BE2C (cell line): ENCODE measurements at regions not wholly inside any gene's neighbourhood (a gene's known extent, or its start where the extent isn't known, plus 50 kb on each side); places are given as distances from the start of the nearest gene placed in this dataset.

Source experiments
- DNase-seq: peaks from one replicate; pipeline ENCODE4 v3.0.0-alpha.2; 2020
- H3K27me3 ChIP-seq: fragments of 250-450 bp; sonication (Bioruptor Pico); 2 replicates; pipeline ENCODE4 v1.5.1; 2020; ENCODE audit warnings: mild to moderate bottlenecking
- H3K36me3 ChIP-seq: fragments of 250-450 bp; sonication (Bioruptor Pico); 2 replicates; pipeline ENCODE4 v1.5.1; 2020; ENCODE audit warnings: mild to moderate bottlenecking
- H3K4me1 ChIP-seq: fragments of 250-450 bp; sonication (Bioruptor Pico); 2 replicates; pipeline ENCODE4 v1.5.1; 2020
- H3K4me3 ChIP-seq: 2 replicates; pipeline ENCODE4 v1.5.1; 2011; ENCODE audit warnings: low read depth, low read length
- H3K9me3 ChIP-seq: fragments of 250-450 bp; sonication (Bioruptor Pico); 2 replicates; pipeline ENCODE4 v1.5.1; 2020
- CTCF ChIP-seq: IDR thresholded peaks from 2 replicates; pipeline ENCODE4 v1.5.1; 2012; ENCODE audit warnings: mild to moderate bottlenecking, low read depth, low read length

- H3K36me3 ChIP-seq = no peaks in the 10 kb centered on the region
- DNase-seq = no peak
- H3K9me3 ChIP-seq = no peaks in the 10 kb centered on the region
- H3K4me1 ChIP-seq = peaks cover 6% of the 10 kb centered on the region; the same call in 1 of the 2 replicates
- H3K4me3 ChIP-seq = no peak overlapping the region
- TF ChIP-seq CTCF = no peak
- no peaks in the 10 kb centered on the region for H3K27me3 ChIP-seq
Observed at GRCh38 chrX:39829965-39830364, 267.8 kb downstream of the BCOR start.

- DNase-seq = no peak
- H3K4me3 ChIP-seq = no peak overlapping the region
- H3K9me3 ChIP-seq = no peaks in the 10 kb centered on the region
- no peak for TF ChIP-seq CTCF
- peaks cover 6% of the 10 kb centered on the region; the same call in 1 of the 2 replicates for H3K4me1 ChIP-seq
- H3K36me3 ChIP-seq = no peaks in the 10 kb centered on the region
- H3K27me3 ChIP-seq = no peaks in the 10 kb centered on the region
Observed at GRCh38 chrX:39830414-39830813, 267.3 kb downstream of the BCOR start.

GRCh38 chrX:39832211-39832610 lies 265.5 kb downstream of the BCOR start:
- H3K36me3 ChIP-seq = no peaks in the 10 kb centered on the region
- peaks cover 6% of the 10 kb centered on the region; the same call in 1 of the 2 replicates for H3K4me1 ChIP-seq
- TF ChIP-seq CTCF = no peak
- H3K27me3 ChIP-seq = no peaks in the 10 kb centered on the region
- no peak for DNase-seq
- no peak overlapping the region for H3K4me3 ChIP-seq
- H3K9me3 ChIP-seq = no peaks in the 10 kb centered on the region

- H3K27me3 ChIP-seq = no peaks in the 10 kb centered on the region
- TF ChIP-seq CTCF = no peak
- no peaks in the 10 kb centered on the region for H3K9me3 ChIP-seq
- H3K4me3 ChIP-seq = no peak overlapping the region
- no peak for DNase-seq
- no peaks in the 10 kb centered on the region for H3K4me1 ChIP-seq
- no peaks in the 10 kb centered on the region for H3K36me3 ChIP-seq
Observed at GRCh38 chrX:39834600-39834999, 263.2 kb downstream of the BCOR start.

GRCh38 chrX:39835241-39835640 lies 262.5 kb downstream of the BCOR start:
- DNase-seq = no peak
- Histone ChIP-seq H3K4me3 (no peak overlapping the region), H3K9me3 (no peaks in the 10 kb centered on the region), H3K4me1 (no peaks in the 10 kb centered on the region), H3K36me3 (no peaks in the 10 kb centered on the region), H3K27me3 (no peaks in the 10 kb centered on the region)
- no peak for TF ChIP-seq CTCF

GRCh38 chrX:39835776-39836175 lies 262.0 kb downstream of the BCOR start:
- no peak overlapping the region for H3K4me3 ChIP-seq
- H3K9me3 ChIP-seq = no peaks in the 10 kb centered on the region
- H3K27me3 ChIP-seq = no peaks in the 10 kb centered on the region
- no peaks in the 10 kb centered on the region for H3K36me3 ChIP-seq
- no peaks in the 10 kb centered on the region for H3K4me1 ChIP-seq
- no peak for DNase-seq
- no peak for TF ChIP-seq CTCF
